ENCODE measurements at regions not wholly inside any gene's neighbourhood (a gene's known extent, or its start where the extent isn't known, plus 50 kb on each side); places are given as distances from the start of the nearest gene placed in this dataset.

DNA sequence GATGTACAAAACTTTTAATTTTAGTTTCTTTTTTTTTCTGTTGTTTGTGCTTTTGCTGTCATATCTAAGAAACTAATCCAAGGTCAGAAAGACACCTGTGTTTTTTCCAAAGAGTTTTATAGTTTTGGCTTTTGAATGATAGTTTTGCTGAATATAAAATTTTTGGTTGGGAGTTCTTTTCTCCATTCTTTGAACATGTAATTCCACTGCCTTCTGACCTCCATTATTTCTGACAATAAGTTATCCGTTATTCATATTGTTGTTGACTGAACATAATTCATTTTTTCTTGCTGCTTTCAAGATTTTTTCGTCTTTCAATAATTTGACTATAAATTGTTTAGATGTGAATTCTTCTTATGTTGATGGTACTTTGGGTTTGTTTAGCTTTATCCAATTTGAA, 82.2 kb upstream of the SLC24A2 start:
- TF ChIP-seq, protein P1, sequence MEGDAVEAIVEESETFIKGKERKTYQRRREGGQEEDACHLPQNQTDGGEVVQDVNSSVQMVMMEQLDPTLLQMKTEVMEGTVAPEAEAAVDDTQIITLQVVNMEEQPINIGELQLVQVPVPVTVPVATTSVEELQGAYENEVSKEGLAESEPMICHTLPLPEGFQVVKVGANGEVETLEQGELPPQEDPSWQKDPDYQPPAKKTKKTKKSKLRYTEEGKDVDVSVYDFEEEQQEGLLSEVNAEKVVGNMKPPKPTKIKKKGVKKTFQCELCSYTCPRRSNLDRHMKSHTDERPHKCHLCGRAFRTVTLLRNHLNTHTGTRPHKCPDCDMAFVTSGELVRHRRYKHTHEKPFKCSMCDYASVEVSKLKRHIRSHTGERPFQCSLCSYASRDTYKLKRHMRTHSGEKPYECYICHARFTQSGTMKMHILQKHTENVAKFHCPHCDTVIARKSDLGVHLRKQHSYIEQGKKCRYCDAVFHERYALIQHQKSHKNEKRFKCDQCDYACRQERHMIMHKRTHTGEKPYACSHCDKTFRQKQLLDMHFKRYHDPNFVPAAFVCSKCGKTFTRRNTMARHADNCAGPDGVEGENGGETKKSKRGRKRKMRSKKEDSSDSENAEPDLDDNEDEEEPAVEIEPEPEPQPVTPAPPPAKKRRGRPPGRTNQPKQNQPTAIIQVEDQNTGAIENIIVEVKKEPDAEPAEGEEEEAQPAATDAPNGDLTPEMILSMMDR (conservative IDR thresholded peaks at IDR 0.05; ENCODE audit: low read length) = no peak
- TF ChIP-seq EZH2phosphoT487 (IDR thresholded peaks at IDR 0.05; ENCODE audit: borderline replicate concordance, low read depth, low read length) = no peak

All from OCI-LY7 (cell line).